A172 (cell line): ENCODE measurements at regions not wholly inside any gene's neighbourhood (a gene's known extent, or its start where the extent isn't known, plus 50 kb on each side); places are given as distances from the start of the nearest gene placed in this dataset.

Experiments used
- DNase-seq: peaks from one replicate; pipeline ENCODE4 v3.0.0-alpha.2; 2015; ENCODE audit warnings: low spot score

DNA sequence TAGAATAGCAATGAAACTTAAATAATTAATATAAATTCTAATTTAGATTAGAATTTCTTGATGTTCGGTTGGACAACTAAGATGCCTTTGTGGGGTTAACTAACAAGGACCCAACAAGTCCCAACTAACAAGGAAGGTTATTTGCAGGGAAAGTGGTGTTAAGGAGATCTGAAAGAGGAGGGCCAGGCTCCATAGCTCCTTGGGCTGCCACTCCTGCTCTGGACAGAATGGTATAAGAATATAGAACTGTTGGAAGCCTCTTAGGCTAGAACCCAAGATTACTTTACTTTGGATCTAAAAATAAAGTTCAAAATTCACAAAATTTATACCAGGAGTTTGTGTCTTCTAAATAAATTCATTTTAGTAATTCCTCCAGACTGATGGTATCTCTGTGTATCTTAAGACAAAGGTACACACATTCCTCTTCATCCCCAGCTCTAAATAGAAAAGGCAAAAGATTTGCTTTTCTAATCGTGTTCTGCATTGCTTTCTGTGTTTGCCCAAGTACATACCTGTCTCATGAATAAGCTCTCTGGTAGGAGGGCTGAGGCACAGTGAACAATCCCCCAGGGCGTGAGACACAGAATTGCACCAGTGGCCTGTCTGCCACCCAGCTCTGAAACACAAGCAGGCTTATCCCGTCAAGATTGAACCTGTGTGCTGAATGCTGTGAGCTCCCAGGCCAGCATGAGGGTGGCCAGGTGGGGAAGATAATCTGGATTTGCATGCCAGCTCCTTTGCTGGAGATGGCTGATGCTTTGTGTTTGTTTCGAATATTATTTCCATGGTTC, 176.0 kb downstream of the ACKR3 start:
- peak; percentile 64 for DNase-seq

GRCh38 chr2:236746833-236747232, 177.2 kb downstream of the ACKR3 start:
- DNase-seq: no peak

DNA sequence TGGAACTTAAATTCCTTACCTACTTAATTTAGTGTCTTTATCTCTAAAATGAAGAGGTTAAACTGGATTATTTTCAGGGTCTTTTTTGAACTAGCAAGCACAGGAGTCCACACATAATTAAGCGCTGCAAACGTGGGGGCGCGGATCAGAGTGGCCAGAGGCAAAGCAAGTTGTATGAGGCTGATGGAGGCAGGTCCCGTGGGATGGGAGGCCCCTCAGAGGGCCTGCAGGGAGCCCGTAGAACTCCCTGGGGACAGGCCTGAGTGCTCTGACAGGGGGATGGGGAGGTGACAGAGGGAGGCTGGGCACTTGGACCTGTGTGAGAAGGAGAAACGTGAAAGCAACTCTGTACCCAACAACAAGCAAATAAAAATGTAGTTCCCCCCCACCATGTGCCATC, 177.8 kb downstream of the ACKR3 start:
- no peak for DNase-seq

- DNase-seq: no peak
Measured at GRCh38 chr2:236747925-236748324, 178.3 kb downstream of the ACKR3 start.

DNA sequence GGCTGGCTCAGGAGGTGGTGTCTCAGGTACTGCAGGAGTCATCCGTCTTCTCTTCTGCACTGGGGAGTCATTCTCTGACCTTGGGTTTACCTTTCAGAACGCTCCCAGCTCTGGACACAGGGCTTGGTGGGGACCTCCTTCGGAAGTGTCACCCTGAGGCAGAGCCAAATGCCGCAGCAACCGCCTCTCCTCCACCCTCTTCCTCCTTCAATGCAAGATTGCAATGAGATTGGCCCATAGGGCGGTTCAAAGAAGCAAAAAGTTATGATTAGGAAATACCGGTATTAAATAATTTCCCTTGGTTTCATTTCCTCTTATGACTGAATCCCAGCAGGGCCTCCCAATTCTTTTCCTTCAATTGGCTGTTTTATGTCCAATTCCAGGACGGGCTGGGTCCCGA, 178.8 kb downstream of the ACKR3 start:
- DNase-seq: no peak

DNA sequence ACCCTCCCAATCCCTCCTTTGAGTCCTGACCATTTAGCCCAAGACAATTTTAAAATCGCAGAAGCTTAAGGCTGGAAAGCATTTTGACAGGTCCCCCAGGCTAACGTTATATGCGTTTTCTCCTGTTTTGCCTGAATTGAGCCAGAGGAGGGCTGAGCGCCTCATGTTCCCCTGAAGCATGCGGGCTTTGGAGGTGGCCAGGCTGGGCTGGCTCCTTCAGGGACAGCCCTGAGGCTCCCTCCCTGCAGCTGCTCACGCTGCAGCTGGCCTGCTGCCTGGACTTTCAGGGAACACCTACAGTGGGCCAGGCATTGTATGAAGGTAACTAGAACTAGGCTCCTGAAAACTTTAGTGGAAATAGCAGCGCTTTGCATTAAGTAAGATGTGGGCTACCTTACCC, 179.2 kb downstream of the ACKR3 start:
- no peak for DNase-seq

- DNase-seq: no peak
Measured at GRCh38 chr2:236749346-236749745, 179.7 kb downstream of the ACKR3 start.

DNA sequence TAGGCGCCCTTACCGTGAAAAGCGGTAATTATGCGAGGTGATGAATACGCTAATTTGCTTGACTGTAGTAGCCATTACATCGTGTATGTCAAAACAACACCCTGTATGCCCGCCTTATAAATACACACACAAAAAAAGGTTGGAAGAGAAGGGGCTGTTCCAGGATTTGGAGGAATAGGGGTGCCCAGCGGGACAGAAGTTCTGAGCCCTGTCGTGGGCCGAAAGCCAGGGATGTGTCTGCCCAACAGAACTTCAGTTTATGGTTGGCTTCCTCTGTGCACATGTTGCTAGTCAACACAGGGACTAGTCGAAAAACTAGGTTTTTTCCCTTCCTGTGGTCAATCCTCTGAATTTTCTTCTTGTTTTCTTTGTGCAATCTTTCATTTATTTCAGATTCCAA, 182.5 kb downstream of the ACKR3 start:
- no peak for DNase-seq

DNA sequence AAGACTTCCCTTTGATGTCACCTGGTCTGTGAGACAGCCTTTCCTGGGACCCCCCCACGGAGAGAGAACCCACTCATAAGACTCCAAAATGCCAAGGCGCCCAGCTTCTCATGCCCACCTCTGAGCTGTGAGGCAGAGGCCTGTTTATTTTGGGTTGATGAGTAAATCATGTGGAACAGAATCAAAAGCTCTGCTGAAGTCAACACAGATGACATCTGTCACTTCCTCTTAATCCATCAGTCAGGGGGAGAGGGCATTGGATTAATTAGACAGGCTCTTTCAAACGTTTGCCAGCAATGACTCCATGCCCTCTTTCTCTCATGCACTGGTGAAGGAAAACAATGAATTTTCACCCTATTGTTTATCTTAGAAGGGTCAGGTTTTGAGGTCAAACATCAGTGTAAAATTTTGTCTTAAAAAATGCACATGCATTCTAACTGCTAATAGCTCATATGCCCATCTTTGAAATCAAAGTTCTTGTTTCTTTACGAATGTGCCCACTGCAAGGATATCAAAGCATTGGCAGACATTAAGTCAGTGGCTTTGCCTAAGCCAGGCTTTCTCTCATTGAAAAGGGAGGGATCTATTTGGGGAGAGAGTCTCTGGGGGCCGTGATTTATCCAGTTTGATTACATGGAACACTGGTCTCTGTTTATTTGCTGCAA, 184.1 kb downstream of the ACKR3 start:
- no peak for DNase-seq

GRCh38 chr2:236754271-236754944, 184.8 kb downstream of the ACKR3 start:
- no peak for DNase-seq

DNA sequence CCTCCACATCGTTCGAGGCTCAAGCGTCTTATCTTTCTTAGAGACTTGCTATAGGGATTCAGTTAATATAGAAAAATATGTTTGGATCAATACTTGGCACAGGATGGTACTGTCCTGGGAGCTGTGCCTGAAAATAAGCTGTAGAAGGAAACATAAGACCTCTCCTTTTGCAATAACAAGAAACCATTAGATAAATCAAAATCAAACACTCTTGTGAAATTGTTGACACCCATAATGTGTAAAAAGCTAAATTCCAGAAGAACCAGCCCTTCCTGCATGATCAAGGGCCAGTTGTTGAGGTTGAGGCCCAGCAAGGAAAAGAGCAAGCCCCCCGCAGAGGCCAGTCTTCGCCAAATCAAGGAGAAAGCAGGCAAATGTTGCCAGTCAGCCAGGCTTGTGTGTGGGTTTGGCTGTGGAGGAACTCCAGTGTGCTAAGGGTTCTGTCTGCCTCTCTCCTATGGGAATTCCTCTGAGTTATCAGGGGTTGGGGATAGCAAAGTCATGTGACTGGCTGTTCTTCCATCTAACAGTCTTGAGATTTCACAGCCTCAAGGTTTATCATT, 185.7 kb downstream of the ACKR3 start:
- DNase-seq: no peak

GRCh38 chr2:236758406-236758805, 188.8 kb downstream of the ACKR3 start:
- no peak for DNase-seq

- no peak for DNase-seq
Measured at GRCh38 chr2:236760246-236760645, 190.6 kb downstream of the ACKR3 start.

DNA sequence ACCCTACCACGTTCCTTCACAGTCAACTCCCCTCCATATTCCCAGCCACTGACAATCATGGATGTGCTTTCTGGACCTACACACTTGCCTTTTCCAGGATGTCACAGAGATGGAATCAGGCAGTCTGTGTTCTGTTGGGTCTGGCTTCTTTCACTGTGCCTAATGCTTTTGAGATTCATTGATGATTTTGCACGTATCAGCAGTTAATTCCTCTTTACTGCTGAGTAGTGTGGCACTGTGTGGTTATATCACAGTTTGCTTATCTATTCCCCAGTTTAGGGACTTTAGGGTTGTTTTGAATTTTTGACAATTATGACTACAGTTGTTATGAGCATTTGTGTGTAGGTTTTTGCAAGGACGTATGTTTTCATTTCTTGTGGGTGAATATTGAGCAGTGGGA, 191.7 kb downstream of the ACKR3 start:
- DNase-seq: no peak

GRCh38 chr2:236762628-236763027, 193.0 kb downstream of the ACKR3 start:
- DNase-seq: peak; percentile 68

DNA sequence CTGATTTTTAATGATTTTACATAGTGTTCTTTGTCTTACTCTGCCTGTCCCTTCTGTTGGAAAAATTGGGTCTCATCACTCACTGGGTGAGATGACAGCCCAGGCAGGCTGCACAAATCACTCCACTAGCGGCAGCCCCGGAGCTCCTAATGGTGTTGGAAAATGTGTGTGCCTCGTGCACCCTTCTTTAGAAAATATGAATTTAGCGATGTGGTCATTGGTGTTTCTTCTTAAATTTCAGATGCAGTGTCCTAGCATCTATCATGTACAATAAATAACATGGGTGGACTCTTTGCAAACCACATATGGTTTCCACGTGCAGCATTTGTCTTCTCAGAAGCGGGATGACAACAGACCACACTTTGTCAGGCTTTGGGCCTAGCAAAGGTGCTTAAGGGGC, 194.2 kb downstream of the ACKR3 start:
- DNase-seq: no peak

DNA sequence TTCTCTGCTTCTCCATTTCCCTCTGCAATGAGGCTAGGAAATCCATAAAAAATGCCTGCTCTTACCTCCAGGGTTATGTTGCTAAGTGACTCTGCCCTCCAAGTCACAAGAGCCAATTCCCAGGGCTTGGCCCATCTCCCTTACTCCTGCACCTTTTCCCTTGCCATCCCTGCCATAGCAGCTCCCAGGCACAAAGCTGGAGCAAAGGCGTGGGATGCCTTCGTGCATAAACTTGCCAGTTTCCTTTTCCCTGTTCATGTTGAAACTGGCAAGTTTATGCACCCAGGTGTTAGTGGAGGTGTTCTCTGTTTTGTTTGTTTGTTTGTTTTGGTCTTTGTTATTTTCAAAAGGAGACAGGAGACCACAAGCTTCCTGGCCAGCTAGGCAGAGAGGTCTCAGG, 195.1 kb downstream of the ACKR3 start:
- no peak for DNase-seq

DNA sequence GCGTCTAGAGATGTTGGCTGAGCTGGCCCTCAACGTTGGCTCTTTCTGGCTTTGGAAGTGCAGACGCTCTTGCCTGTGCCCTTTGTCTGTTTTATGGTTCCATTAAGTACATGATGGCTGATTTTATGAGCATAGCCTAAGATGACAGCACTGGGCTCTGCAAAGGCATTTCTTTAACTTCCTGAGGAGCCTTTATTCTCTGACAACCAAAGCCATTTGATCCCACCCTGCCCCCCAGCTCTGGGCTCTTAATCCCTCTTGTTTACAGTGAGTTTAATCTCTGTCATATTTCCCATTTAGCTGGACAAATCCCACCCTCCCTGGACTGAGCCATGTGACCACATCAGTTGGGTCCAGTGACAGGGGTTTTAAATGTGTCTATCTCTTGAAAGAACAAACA, 195.9 kb downstream of the ACKR3 start:
- no peak for DNase-seq

GRCh38 chr2:236766850-236767249, 197.2 kb downstream of the ACKR3 start:
- no peak for DNase-seq

GRCh38 chr2:236767941-236768340, 198.3 kb downstream of the ACKR3 start:
- DNase-seq: no peak

DNA sequence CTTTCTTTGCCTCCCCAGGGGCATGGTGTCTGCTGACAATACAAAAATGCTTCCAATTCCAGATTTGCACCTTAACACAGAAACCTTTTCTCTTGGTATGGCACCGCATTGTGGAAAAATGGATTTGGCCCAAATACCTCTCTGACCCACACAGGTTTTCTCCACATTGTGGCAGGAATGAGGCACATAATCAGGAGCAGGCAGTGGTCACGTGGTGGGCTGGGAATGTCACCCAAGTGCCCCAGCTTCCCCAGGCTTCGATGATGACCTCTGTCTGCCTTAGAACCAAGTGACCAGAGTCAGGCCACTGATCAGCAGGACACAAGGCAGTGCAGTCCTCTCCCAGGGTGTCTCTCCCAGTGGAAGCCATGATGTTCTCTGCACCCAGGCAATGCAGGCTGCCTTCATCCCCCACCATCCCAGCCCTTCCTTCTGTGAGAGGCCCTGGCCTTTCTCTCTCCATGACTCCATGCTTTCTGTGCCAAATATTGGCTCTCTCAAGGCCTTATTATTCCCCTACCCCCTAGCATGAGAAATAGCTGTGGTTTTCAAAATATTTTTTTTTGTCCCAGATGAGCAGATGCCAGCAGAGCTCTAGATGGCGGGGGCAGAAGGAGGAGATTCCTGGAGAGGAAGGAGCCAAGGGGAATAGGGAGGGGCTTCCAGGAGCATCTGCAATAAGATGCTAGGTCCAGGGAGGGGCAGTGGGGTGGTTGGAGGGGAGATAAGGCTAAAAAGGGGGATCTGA, 198.9 kb downstream of the ACKR3 start:
- DNase-seq: peak; percentile 85
